ENCODE measurements at regions not wholly inside any gene's neighbourhood (a gene's known extent, or its start where the extent isn't known, plus 50 kb on each side); places are given as distances from the start of the nearest gene placed in this dataset.

DNA sequence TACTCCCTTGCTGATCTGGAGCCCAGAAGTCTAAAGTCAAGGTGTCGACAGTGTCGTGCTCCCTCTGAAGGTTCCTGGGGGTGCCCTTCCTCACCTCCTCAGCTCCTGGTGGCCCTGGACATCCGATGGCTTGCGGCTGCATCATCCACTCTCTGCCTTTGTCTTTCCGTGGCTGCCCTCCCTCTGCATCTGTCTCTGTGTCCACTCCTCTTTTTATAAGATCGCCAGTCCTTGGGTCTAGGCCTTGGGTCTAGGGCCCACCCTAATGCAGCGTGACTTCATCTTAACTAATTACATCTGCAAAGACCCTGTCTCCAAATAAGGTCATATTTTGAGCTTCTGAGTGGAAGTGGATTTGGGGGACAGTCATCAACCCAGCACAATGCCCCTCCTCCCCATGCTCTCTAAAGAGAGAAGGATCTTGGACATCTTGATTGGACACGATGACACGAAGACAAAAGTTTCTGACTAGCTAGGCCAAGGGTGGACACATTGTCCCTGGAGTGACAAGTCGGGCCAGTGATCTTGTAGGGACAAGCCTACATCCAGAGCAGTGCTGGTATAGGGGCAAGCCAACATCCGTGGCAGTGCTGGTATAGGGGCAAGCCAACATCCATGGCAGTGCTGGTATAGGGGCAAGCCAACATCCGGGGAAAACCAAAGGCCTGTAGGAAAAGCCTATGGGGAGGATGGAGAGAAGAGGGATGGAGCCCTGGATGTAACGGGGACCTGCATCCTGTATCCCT lies 93.9 kb upstream of the DIO3 start:
- no peak for DNase-seq

DNA sequence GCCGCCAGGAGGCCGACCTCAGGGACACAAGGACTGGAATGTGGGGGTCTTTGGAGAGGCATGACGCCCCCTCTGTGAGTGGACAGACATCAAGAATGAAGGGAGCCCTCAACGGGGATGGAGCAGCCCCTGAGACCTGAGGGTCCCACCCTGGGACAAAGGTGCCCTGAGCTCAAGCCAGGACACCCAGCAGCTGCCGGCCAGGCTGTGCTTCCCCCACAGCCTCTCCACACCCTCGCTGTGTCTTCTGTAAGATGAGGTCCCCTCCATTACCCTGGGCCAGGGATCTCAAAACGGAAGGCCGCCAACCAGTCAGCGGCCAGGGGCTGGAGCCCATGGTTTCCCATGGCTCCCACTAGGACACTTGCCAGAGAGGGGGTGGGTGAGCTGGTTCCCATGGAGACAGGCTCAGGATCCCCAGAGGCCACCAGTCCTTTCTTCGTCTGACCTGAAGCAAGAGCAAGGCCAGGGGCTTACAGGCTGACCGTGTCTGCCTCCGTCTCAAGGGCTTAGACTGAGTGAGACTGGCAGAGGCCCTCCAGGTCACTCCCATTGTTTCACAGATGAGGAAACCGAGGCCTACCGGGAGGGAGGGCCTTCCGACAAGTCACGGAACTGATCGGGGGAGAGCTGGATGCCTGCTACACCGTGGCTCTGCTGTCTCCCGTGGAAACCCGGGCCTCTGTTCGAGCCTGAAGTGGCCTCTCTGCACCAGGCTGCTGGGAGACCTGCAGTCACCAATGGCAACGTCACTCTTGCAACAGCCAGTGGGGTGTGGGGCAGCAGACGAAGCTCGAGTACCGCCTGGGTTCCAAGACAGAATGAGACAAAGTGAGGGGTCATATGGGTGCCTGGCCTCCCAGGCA lies 91.7 kb upstream of the DIO3 start:
- no peak for DNase-seq

DNA sequence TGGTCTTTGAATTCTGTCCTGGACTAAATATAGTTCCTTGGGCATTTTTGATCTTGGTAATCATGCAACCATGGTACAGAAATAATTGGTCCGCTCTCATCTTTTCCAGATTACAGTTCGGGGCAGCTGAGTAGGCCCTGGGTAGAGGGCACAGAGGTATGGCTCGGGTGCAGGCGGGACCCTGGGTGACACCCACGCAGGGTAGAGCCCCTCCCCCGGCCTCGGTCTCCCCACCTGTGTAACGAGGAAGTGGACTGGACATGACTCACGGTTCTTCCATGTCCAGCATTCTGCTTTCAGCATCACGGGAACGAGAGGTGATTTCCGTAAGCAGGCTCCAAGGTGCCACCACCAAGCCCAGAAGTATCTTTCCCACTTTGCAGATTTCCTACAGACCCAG lies 91.0 kb upstream of the DIO3 start:
- no peak for DNase-seq

DNA sequence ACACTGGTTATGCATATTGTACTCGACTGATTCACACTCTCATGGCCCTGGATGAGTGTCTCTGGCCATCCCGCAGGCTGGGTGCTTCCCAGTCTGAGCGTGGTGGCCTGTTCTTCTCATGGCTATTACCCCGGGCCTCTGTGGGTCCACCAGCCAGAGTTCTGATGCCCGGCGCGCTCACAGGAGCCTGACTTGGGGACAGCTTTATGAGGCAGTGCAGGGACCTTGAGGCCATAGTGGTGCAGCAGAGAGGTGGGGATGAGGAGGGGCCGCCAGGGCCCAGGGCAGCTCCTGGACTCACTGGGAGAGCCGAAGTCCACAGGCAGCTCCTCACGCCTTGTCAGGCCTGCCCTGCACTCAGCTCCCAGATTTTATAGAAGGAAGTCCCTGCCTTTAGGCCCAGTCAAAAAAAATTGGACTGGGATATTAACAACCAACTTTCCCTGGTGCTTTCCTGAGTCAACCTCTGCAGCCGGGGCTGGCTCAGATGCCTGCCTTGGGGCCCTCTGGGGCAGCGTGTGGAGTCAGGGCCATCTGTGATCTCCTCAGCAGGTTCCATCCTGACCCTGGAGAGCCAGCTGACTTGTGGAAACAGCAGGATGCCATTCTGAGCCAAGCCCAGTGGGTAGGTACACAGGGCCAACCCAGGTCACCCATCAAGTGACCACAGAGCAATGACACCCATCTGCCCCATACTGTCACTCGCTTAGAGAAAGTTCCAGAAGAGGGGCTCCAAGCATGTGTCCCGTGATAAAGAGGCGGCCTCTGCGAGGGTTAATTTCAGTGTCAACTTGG lies 89.4 kb upstream of the DIO3 start:
- DNase-seq: no peak

DNA sequence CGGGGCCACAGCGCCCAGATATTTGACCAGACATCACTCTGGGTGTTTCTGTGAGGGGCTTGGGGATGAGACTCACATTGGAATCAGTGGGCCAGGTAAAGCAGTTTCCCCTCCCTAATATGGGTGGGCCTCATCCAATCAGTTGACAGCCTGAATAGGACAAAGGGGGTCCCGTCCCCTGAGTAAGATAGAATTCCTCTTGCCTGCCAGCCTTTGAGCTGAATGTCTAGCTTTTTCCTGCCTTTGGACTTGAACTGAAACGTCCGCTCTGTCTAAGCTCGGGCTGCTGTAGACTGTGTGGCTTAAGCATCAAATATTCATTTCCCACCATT lies 88.8 kb upstream of the DIO3 start:
- no peak for DNase-seq

DNA sequence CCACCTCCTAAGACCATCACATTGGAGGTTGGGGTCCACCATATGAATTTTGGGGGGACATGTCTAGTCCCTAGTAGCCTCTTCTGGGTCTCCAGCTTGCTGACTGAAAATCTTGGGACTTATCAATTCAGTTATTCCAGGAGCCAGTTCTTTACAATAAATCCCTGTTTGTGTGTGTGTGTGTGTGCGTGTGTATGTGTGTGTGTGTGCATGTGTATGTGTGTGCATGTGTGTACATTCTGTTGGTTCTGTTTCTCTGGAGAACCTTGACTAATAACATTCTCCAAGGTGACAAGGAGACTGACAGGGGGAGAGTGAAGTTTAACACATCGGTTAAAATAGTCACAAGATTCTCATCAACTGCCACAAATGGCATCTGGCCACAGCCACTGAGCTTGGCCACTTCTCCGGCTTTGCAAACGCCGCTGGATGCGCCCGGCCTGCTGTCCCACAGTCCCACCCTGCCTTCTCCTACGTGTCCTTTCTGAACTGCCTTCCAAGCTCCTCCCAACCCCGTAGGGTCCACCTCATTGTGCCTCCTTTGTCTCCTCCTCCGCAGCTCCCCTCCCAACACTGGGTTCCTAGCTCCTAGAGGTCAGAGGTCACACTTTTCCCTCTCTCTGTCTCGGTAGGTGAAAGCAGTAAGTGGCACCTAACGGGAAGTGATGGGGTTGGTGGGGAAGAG lies 88.1 kb upstream of the DIO3 start:
- no peak for DNase-seq

DNA sequence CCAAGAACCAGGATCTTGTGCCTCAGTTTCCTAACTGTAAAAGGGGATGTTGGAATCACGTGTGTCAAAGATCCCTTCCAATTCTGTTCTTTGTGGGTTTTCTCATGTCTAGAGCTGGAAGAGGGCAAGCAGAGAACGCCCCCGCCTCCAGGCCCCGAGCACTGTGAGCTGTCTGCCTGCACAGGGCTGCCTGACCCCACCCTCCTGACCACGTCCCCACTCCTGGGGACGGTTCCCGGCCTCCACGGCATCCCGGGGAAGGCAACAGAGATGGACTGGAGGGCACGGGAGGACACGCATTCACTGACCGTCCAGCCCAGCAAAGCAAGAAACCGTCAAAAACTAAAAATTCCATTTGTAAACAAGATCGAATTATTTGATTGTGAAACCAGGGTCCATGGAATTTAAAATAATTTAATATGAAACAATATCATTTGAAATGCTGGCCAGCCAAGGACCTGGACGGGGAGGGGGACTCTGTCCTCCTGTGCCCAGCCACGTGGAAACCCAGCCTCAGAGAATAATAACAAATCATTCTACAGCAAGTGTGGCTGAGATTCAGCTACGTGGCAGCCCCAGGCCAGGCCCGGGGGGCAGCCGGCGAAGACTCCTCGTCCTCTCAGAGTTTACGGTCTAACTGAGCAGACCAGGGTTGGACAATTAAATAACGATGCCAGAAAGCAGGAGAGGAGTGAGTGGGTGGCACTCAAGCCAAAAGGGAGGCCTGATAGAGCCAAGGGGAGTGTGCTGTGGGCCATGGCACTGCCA lies 87.3 kb upstream of the DIO3 start:
- no peak for DNase-seq

DNA sequence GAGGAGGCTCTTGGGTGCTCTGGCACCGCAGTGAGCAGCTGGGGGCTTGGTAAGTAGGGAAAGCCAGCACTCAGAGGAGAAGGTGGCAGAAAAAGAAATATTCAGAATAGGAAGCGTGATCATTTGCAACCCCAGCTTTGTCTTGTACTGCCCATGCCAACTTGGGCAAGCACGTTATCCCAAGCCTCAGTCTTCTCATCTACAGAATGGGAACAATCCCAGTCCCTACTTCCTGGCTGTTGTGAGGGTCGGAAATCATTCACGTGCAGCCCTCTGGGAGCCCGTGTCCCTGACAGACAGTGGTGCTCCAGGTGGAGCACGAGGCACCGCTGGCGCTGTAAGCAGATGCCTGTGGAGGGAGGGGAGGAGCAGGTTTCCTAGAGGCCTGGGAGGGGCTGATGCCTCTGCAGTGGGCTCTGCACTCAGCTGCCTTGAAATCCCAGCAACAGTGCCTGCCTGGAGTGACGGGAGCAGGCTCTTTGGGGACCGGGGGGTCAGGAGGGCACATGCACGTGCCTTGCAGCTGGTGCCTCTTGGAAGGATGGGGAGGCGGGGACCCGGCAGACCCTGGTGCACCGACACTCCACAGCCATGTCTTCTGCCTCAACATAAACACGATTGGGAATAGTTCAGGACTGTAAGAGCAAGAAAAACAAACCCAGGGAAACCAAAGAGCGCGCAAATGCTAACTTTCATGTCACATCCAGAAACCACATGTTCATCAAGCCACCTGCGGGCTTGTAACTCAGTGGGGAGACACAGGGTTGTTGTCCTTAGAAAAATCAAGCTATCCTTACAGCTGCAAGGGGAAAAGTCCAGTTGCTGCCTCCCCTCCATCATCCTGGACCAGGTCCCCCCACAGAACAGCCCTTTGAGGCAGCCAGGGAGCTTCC lies 86.5 kb upstream of the DIO3 start:
- DNase-seq: no peak

DNA sequence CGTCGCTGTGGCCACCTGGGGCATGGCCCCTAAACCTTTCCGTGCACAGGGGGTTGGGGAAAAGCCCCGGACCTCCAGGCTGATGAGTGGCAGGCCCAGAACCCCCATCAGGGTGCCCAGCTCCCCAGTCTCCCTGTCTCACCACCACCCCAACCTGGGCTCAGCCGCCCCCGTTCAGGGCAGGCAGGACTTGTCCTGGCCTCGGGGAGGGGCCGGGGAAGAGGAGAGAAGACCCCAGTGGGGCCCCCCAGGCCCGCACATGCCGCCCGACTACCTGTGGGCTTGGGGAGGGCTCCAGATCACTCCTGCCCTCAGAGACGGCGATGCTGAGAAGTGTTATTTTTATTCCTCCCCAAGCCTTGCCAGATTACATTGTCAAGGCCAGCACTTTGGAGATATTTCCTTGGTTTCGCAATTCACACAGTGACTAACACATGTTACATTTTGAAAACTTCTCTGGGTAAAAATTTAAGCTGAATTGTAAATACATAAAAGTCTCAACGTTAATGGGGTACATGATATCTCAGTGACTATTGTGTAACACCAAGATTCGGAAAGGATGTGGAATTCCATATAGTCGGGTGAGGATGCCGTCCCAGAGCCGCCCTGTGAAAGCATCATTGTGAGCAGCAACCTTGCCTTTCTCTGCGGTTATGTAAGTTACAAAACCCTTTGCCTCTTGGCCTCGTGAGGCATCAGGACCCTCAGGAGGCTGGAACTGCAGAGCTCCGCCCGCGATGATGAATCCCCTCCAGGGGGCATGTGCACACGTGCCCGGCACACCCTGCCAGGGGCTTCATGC lies 85.6 kb upstream of the DIO3 start:
- DNase-seq: no peak

DNA sequence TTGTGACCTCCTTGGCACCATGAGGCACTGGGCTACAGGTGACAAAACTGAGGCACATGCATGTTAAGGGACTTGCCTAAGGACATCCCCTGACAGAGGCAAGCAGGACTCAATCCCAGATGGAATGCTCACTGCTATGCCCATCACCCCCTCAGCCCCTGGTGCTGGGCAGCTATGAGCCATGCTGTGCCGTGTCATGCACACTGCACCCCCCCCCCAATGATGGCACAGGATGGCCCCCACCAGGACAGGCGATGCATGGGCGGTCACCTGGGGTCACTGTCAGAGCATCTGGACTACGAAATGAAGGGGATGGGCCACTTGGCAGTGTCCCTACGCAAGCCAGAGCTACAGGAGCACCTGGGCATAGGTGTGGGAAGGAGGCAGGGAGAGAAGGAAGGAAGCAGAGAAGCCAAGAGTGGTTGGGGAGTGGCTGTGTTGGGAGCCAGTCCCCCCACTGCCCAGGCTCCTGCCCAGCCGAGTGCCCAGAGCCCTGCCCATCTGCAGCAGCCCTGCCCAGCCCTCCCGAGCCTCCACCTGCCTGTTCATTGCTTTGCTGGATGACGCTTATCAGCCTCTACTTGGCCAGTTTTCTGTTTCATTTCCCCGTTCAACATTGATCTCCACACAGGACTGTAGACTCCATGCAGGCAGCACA lies 84.9 kb upstream of the DIO3 start:
- no peak for DNase-seq

DNA sequence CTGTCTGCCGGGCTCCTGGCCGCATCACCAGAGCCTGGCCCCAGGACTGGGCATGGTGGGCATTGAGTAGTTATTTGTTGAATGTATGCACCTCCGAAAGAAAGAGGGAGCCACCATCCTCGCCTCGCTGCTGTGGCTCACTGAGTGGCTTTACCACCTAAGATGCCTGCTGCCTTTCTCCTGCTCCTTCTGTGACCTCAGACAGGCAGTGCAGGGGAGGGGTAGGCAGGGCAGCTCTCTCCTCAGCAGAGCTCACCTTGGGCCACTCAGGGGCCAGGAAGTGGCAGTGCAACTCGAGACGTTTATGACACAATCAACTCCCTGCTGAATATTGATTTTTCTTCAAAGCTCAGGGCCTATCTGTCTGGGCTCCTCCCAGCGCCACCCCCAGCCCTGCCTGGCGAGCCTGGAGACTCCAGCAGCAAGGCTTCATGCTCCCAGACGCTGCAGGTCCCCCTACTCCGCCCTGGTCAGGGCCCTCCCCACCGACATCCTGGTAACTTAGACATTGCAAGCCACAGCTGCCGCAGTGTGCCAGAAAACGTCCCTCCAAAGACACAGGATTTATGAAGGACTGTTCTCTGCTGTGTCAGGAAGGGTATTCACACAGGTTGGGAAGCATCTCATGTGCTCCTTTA lies 84.3 kb upstream of the DIO3 start:
- DNase-seq: peak; percentile 47

DNA sequence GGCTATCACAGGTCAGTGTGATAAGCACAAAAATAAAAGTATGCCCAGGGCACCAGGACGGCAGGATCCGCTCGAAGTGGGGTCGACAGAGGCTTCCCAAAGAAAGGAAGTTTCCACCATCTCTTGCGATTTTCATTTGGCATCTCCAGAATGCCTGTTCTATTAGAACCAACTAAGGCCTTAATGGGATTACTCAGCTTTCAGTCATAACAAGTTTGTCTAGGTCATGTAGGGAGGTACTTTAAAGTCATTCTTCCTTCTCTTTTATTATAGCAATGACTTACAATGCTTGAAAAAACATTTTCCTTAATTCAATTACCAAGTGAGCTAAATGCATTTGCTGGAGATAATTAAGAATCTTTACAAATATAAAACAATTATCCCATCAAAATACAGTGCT lies 83.6 kb upstream of the DIO3 start:
- no peak for DNase-seq

DNA sequence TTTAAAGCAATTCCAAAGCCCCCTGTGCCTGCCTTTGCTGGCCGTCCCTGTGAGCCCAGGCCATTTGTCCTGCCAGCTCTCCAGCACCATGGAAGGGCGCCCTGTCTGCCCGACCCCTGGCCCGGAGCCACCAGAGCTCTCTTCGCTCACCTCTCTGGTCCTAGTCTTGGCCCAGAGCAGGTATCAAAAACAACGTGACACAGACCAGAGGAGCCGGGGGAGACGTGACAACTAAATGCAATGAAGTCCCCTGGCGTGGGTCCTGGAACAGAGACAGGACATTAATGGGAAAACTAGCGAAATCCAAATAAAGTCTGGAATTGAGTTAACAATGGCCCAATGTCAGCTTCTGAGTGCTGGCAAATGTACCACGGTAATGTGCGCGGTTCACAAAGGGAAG lies 83.2 kb upstream of the DIO3 start:
- DNase-seq: no peak

DNA sequence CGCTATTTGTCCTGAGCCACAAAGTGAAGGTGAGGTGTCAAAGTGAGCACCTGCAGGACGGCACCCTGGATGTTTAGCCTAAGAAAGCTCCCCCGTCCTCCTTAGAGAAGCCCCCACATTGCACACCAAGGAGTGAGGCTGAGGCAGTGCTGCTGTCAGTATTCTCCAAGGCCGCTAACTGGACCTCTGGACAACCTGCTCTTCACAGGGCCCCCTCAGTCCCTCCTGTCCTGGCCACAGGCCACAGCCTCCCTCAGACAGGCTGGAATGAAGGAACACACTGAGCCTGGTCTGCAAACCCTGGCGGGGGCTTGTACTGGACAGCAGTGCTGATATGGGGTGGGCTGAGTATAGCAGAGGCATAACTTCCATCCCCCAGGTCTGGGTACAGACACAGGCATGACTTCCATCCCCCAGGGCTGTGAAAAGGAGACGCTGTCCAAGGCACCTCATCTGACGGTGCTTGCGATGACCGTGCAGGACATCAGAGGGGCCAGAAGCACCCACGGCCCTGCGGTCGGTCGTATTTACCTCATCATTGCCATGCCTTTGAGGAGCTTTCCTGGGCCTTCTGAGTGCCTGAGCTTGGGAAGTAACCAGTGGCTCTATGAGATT lies 82.4 kb upstream of the DIO3 start:
- DNase-seq: no peak

DNA sequence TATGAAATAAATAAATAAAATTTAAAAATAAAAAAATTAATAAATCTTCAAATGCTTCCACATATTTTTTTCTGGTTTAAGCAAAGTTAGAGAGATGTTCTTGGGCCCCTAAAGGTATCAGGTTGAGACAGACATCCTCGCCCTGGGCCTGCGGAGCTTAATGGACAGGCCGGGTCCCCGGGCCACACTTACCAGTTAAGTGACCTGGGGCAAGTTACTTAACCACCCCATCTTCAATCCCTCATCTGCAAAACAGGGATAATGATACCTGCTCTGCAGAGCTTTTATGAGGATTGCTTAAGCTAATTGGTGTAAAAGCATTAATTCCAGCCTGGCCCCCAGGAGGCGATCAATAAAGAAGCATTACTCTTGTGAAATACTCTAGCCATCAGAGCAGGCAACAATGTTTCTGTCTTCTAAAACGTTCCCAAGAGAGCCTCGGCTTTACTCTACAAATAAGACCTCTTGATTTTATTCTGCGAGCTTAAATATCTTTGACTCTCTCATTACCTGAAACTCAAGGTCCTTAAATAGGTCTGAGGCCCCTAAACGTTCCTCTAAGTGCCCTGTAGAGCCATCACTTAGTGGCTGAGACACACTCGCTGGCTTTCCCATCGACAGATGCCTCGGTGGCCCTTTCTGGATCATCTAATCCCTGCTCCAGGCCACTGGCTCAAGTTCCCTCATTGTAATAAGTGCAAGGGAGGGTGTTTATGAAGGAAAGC lies 81.1 kb upstream of the DIO3 start:
- no peak for DNase-seq

DNA sequence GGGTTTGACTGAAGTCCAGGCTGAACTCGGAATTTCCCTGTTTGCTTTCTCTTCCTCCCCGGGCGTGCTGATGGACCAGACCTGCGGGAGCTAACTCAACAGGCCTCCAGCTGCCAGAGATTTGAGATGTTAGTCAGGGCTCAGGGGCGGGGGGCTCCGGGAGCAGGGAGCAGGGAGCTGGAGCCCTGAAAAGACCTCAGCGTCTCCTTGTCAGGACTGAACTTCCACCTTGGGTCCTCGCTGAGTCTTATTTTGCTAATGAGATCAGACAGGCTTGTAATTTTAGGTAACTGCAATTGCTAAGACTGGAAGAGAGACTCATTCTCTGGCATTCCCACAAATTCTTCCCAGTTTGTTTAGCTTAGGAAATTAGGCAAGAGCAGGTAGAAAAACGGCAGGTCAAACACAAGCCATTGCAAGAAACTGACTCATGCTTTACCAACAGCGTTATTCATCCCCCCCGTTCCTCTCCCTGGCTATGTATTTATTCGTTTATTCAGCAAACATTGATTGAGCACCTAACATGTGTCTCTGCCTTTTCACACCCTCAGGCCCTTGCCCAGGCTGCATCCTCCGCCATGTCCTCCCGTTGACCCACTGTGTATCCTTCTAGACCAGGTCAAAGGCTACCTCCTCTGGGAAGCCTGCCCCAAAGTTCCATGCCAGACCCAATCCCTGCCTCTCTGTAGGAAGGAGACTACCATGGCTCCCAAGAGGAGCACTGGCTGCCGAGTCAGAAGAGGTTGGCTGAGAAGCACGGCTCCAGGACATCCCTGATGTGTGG lies 80.4 kb upstream of the DIO3 start:
- no peak for DNase-seq

DNA sequence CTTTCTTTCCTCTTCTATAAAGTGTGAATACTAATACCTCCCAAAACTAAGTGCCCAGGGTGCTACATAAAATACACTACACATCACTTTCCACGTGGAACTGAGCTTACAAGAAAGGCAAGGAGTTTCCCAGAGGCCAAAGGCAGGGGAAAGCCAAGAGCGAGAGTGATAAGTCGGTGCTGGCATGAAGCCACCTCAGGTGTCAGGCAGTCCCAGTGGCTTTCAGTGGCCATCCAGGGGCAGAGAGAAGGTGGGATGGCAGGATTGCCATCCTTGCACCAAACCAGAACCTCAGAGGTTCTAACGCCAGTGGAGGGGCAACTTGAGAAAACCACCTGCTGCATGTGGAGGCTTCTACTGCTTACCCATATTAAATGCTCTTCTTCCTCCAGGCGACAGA lies 79.7 kb upstream of the DIO3 start:
- no peak for DNase-seq
